ENCODE measurements at regions not wholly inside any gene's neighbourhood (a gene's known extent, or its start where the extent isn't known, plus 50 kb on each side); places are given as distances from the start of the nearest gene placed in this dataset.

DNA sequence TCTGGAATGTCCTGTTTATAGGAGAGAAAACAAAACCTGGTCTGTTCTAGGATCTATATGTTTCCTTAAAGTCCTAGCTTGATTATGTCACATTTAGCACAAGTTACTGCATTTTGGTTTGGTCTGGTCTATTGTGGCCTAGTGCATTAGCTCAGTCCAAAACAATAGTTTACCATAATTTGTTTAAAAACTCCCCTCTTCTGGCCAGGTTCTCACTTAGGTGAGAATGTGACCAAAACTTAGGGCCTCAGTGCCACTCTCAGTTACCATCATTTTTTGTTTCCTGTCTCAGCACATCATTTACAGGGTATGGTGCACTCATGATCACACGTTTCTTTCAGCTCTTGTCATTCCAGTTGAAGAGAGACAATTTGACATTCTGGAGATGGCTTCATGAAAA lies 378.5 kb downstream of the KLHL4 start:
- Histone ChIP-seq H3K4me1 (no peaks in the 10 kb centered on the region), H3K9me3 (no peaks in the 10 kb centered on the region), H3K4me3 (ENCODE audit: low read depth, low read length) (no peak overlapping the region), H3K36me3 (no peaks in the 10 kb centered on the region), H3K27me3 (no peaks in the 10 kb centered on the region)
- no peak for TF ChIP-seq CTCF (IDR thresholded peaks at IDR 0.05; ENCODE audit: low read depth, low read length)
- no peak for DNase-seq

- Histone ChIP-seq H3K4me1 (no peaks in the 10 kb centered on the region), H3K36me3 (no peaks in the 10 kb centered on the region), H3K27me3 (no peaks in the 10 kb centered on the region), H3K9me3 (no peaks in the 10 kb centered on the region), H3K4me3 (ENCODE audit: low read depth, low read length) (peak overlapping the region; percentile 28; the same call in 1 of the 2 replicates)
- TF ChIP-seq CTCF (IDR thresholded peaks at IDR 0.05; ENCODE audit: low read depth, low read length): no peak
- DNase-seq: no peak
Measured at GRCh38 chrX:87900320-87900908, 382.8 kb downstream of the KLHL4 start.

- Histone ChIP-seq H3K4me1 (no peaks in the 10 kb centered on the region), H3K9me3 (no peaks in the 10 kb centered on the region), H3K36me3 (no peaks in the 10 kb centered on the region), H3K27me3 (no peaks in the 10 kb centered on the region), H3K4me3 (ENCODE audit: low read depth, low read length) (peak overlapping the region; percentile 28; the same call in 1 of the 2 replicates)
- no peak for DNase-seq
- no peak for TF ChIP-seq CTCF (IDR thresholded peaks at IDR 0.05; ENCODE audit: low read depth, low read length)
Measured at GRCh38 chrX:87901060-87901459, 383.5 kb downstream of the KLHL4 start.

GRCh38 chrX:87914726-87915125 lies 397.1 kb downstream of the KLHL4 start:
- no peak for DNase-seq
- Histone ChIP-seq H3K36me3 (no peaks in the 10 kb centered on the region), H3K4me3 (ENCODE audit: low read depth, low read length) (no peak overlapping the region), H3K4me1 (no peaks in the 10 kb centered on the region), H3K27me3 (no peaks in the 10 kb centered on the region), H3K9me3 (no peaks in the 10 kb centered on the region)
- no peak for TF ChIP-seq CTCF (IDR thresholded peaks at IDR 0.05; ENCODE audit: low read depth, low read length)

GRCh38 chrX:87924619-87925018 lies 407.0 kb downstream of the KLHL4 start:
- DNase-seq: no peak
- H3K4me1 ChIP-seq: no peaks in the 10 kb centered on the region
- no peaks in the 10 kb centered on the region for H3K27me3 ChIP-seq
- H3K4me3 ChIP-seq (ENCODE audit: low read depth, low read length): no peak overlapping the region
- no peaks in the 10 kb centered on the region for H3K9me3 ChIP-seq
- no peak for TF ChIP-seq CTCF (IDR thresholded peaks at IDR 0.05; ENCODE audit: low read depth, low read length)
- no peaks in the 10 kb centered on the region for H3K36me3 ChIP-seq

- Histone ChIP-seq H3K36me3 (no peaks in the 10 kb centered on the region), H3K27me3 (no peaks in the 10 kb centered on the region), H3K4me1 (no peaks in the 10 kb centered on the region), H3K4me3 (ENCODE audit: low read depth, low read length) (no peak overlapping the region), H3K9me3 (no peaks in the 10 kb centered on the region)
- no peak for TF ChIP-seq CTCF (IDR thresholded peaks at IDR 0.05; ENCODE audit: low read depth, low read length)
- no peak for DNase-seq
Measured at GRCh38 chrX:87941841-87942240, 424.2 kb downstream of the KLHL4 start.
